GM13976 (cell line): ENCODE measurements at regions not wholly inside any gene's neighbourhood (a gene's known extent, or its start where the extent isn't known, plus 50 kb on each side); places are given as distances from the start of the nearest gene placed in this dataset.

ENCODE experiments used
- DNase-seq: peaks from one replicate; pipeline ENCODE4 v3.0.0; 2012; ENCODE audit warnings: low spot score
- in situ Hi-C: fragments of 300-500 bp; cut with MboI; formaldehyde crosslinking; loops from one replicate; pipeline ENCODE4 v1.12.0; 2022; ENCODE audit warnings: low sequenced_read_pairs, mixed read lengths, inconsistent platforms; ENCODE audit not compliant: unreplicated experiment
- TF ChIP-seq, protein P1 (sequence below): IDR thresholded peaks from 2 replicates; pipeline ENCODE4 v1.5.1; 2012; ENCODE audit warnings: borderline replicate concordance, mild to moderate bottlenecking; ENCODE audit not compliant: insufficient read depth; ENCODE audit errors: extremely low read depth, missing control alignments, control extremely low read depth

DNA sequence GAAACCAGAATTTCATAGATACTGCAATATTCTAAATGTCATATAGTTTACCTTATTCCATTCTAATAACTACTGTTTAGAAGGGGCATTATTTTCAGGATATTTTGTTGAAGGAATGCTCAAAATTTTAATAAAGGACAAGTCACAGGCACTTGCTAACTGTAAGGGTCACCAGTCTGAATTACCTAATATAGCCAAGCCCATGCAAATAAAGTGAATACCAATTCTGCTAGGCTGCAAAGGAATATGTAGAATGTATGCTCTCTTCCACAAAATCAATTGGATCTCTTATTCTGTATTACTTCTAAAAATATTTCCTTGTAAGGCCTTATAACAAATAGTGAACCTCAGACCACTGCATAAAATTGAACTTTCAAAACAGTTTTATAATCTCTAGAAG lies 52.3 kb upstream of the FAT4 start:
- TF ChIP-seq, protein P1, sequence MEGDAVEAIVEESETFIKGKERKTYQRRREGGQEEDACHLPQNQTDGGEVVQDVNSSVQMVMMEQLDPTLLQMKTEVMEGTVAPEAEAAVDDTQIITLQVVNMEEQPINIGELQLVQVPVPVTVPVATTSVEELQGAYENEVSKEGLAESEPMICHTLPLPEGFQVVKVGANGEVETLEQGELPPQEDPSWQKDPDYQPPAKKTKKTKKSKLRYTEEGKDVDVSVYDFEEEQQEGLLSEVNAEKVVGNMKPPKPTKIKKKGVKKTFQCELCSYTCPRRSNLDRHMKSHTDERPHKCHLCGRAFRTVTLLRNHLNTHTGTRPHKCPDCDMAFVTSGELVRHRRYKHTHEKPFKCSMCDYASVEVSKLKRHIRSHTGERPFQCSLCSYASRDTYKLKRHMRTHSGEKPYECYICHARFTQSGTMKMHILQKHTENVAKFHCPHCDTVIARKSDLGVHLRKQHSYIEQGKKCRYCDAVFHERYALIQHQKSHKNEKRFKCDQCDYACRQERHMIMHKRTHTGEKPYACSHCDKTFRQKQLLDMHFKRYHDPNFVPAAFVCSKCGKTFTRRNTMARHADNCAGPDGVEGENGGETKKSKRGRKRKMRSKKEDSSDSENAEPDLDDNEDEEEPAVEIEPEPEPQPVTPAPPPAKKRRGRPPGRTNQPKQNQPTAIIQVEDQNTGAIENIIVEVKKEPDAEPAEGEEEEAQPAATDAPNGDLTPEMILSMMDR = no peak
- in situ Hi-C loops = no loop called here
- DNase-seq = no peak

DNA sequence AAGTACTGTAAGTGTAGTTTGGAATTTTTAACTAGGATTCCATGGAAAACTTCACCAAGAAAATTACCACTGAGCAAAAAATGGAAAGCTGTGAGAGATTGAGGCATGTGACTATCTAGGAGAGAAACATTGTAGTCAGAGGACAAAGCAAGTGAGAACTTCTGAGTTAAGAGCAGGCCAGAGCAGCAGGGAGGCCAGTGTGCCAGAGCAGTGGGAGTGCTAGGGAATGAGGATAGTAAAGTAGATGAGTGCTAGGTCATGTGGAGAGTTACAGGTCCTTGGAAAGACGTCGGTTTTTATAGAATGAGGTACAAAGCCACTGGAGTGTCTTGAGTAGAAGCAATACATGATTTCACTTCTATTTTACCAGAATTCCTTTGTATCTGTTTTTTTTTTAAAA lies 52.7 kb upstream of the FAT4 start:
- no peak for DNase-seq
- TF ChIP-seq, protein P1 = no peak
- in situ Hi-C loops = no loop called here

DNA sequence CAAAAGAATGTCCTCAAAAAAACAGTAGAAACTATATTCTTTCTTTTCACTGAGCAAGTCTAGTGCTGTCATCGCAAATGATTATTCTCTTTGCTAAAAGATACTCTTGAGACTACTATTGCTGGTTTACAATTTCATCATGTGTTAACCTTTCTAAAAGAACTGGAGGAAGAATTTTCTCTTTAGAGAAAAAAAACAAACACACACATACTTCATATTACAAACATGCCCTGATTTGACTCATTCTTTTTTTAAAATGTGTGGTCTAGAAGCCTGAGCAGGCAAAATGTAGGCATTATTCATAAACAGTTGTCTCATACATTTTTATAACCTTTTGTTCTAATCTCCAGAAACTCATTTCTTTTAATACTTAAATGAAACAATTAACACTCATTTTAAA lies 60.6 kb upstream of the FAT4 start:
- DNase-seq = no peak
- in situ Hi-C loops = no loop called here
- TF ChIP-seq, protein P1 = no peak

DNA sequence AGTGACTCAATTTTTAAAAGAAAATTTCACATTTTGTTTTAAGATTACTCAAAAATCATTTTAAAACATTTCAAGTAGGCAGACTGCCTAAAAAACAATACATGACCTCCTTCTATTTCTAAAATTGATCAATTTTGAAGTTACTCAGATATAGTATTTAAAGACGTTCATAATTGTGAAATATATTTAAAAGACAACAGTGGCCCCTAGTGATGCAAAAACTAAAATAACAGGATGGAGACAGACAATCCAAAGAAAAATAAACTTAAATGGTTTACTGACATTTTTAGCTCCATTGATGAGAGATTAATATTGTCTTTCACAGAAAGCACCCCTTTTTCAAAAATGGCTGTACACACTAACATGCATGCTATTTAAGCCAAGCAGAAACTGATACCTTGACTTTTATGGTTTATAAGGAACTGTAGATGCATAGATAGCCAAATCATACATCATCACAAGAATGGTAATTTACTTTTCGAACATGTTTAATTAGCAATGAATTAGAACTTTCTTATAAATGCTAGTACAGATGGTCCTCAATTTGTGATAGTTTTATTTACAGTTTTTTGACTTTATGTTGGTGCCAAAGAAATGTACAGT lies 69.8 kb upstream of the FAT4 start:
- in situ Hi-C loops = loop anchor here (25.0 kb wide), 1 partner anchor 908 kb away; no protein-coding TSS in a partner anchor
- no peak for DNase-seq
- TF ChIP-seq, protein P1 = no peak

DNA sequence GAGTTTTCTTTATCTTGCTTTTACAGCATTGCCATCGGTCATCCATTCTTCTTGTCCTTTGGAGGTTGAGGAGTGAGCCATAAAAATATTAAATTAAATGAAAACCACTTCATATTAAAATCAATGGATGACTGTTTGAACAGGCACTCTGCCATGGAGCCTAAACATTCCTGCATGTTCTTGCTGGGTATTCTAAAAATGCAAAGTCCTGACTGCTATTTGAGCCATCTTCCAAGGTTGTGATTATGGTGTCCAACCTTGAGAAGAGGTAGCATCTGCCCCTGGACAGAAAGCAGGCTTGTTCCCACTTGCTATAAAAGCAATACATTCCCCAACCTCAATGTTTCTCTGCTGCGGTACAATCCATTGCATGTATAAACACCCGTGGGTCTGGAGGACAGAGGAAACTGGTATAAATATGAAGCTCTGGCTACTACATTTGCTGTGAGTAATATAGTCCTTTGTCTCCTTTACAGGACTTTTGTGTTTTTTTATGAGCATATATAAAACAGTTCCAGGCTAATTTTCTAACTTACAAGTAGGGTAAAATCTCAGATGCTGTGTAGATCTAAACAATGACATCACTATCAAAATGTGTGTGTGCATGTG lies 70.9 kb upstream of the FAT4 start:
- DNase-seq = no peak
- in situ Hi-C loops = loop anchor here (25.0 kb wide), 1 partner anchor 907 kb away; no protein-coding TSS in a partner anchor

DNA sequence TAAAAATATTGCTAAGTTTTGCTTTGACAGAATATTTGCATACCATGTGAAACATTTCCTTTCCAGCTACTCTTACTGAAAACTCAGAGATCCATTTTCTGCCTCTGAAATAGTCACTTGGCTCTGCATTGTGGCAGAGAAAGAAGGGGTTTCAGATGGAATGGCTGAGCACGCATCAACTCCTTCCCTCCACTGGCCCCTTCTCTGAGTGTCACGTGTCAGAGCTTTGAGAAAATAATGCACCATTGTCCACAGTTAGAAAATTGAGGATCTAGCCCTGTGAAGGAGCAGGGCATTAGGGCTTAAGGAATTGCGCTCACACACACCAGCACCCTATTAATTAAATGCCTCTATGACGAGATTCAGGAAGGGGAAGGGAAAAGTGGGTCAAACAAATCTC lies 78.8 kb upstream of the FAT4 start:
- no peak for DNase-seq
- in situ Hi-C loops = loop anchor here (25.0 kb wide), 1 partner anchor 899 kb away; no protein-coding TSS in a partner anchor
- TF ChIP-seq, protein P1 = no peak

More for the DNA sequence above, 70.9 kb upstream of the FAT4 start:
- TF ChIP-seq, protein P1 = no peak
